ENCODE measurements at regions not wholly inside any gene's neighbourhood (a gene's known extent, or its start where the extent isn't known, plus 50 kb on each side); places are given as distances from the start of the nearest gene placed in this dataset.

GRCh38 chr3:46112984-46113383 lies 85.7 kb upstream of the XCR1 start:
- no peak for DNase-seq

- no peak for DNase-seq
These were observed 85.0 kb upstream of the XCR1 start for GRCh38 chr3:46112296-46112695.

- DNase-seq = peak; percentile 81
These were observed 83.6 kb upstream of the XCR1 start for GRCh38 chr3:46110701-46111493.

GRCh38 chr3:46107682-46108081 lies 80.4 kb upstream of the XCR1 start:
- no peak for DNase-seq

- no peak for DNase-seq
These were observed 78.1 kb upstream of the XCR1 start for GRCh38 chr3:46105306-46105919.

- DNase-seq = no peak
These were observed 77.4 kb upstream of the XCR1 start for GRCh38 chr3:46104706-46105105.

GRCh38 chr3:46102780-46103130 lies 75.5 kb upstream of the XCR1 start:
- DNase-seq = no peak

- DNase-seq = no peak
These were observed 74.9 kb upstream of the XCR1 start for GRCh38 chr3:46102059-46102779.

- DNase-seq = no peak
These were observed 73.5 kb upstream of the XCR1 start for GRCh38 chr3:46100812-46101211.

- DNase-seq = no peak
These were observed 71.1 kb upstream of the XCR1 start for GRCh38 chr3:46098319-46098761.

GRCh38 chr3:46097691-46098241 lies 70.5 kb upstream of the XCR1 start:
- no peak for DNase-seq

GRCh38 chr3:46096781-46097180 lies 69.5 kb upstream of the XCR1 start:
- no peak for DNase-seq

- DNase-seq = no peak
These were observed 69.1 kb upstream of the XCR1 start for GRCh38 chr3:46096336-46096735.

- DNase-seq = no peak
These were observed 68.0 kb upstream of the XCR1 start for GRCh38 chr3:46095307-46095706.

GRCh38 chr3:46094506-46094905 lies 67.2 kb upstream of the XCR1 start:
- DNase-seq = no peak

GRCh38 chr3:46093966-46094365 lies 66.7 kb upstream of the XCR1 start:
- no peak for DNase-seq

- DNase-seq = no peak
These were observed 66.2 kb upstream of the XCR1 start for GRCh38 chr3:46093327-46093942.

GRCh38 chr3:46092702-46093080 lies 65.4 kb upstream of the XCR1 start:
- DNase-seq = no peak

GRCh38 chr3:46091741-46092701 lies 64.7 kb upstream of the XCR1 start:
- no peak for DNase-seq

- no peak for DNase-seq
These were observed 63.8 kb upstream of the XCR1 start for GRCh38 chr3:46091046-46091445.

GRCh38 chr3:46090161-46090591 lies 62.9 kb upstream of the XCR1 start:
- DNase-seq = no peak
